Activated CD4-positive, alpha-beta T cell treated with anti-CD3 and anti-CD28 coated beads, Interleukin-10, Interleukin-2, amounts not matched to agents 100 ng/mL and 50 ng/mL, durations not matched to agents 16 hours and 8 hours (primary cell): ENCODE measurements at regions not wholly inside any gene's neighbourhood (a gene's known extent, or its start where the extent isn't known, plus 50 kb on each side); places are given as distances from the start of the nearest gene placed in this dataset.
A peak's percentile ranks its signal among the peaks of the same experiment; 100 is the strongest.

ENCODE experiments used
- DNase-seq: peaks from one replicate; pipeline ENCODE4 v3.0.0-alpha.2; 2020

DNA sequence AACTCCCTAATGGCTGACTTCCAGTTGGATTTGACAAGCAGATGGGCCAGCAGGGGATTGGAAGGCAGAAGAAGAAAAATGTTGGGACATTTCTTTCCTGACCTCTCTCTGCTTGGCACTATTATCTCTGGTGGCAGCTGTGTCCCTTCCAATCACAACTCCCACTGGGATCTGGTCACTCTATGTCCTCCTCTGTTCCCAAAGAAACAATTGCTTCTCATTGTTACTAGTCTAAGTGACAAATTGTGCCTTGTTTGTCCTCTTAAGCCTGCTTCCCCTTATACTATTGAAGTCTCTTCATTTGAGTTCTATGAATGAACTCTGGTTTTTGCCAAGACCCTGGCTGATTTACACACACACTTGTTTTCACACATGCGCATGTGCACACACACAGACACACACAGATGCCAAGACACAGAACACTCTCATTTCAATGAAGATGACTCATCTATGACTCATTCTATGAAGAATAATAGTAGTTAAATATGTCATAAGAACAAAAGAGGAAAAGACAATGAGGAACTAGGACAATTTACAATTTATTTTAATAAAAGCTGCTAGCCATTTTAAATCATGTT, 83.0 kb upstream of the FAR2 start:
- DNase-seq = peak; percentile 72

DNA sequence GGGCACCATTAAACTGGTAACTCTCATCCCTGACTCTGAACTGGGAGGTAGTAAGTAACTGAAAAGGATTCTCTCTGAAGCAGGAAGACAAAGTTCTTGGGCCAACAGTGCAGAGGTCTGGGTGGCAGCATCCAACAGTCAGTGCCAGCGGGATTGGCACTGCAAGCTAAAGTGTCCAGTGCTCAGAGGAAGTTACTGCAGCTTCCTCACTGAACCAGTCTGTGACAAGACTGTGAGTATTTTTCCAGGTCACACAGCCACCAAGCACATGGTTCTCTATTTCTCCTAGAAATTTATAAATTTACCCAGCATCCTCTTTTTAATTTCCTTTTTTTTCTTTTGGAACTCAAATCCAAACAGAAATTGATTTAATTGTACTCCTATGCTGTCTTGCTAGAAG, 81.6 kb upstream of the FAR2 start:
- DNase-seq = no peak

DNA sequence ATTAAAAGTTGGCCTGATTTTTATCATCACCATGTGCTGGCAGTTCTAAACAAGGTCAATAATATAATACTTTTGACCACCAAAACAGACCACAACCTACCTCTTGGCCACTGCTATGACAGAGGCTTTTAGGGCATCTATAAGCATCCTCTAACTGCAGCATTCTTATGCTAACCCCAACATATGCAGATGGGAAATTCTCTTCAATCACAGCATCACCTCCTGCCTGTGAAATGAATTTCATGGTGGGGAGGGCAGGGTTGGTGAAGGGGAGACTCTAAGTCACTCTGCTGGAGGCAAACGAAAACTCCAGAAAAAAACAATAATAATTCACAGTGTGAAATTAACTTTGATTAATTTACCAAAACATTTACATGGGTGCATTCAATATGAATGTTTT, 78.8 kb upstream of the FAR2 start:
- no peak for DNase-seq

DNA sequence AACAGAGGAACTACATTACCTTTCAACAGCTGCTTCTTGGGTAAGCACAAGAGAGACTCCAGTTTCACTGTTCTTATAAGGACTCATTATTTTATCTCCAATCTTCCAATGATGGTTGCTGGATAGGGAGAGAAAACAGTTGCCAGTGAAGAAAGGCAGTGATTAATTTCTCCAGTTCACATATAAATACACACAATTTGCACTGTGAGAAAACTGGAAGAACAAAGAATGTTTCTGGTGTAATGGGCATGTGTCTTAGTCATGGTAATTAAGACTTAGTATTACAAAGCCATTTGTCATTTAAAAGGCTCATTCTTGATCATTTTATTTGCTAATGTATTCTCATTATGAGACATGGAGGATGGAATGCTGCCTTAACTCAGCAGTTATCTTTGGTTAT, 78.0 kb upstream of the FAR2 start:
- DNase-seq = no peak

DNA sequence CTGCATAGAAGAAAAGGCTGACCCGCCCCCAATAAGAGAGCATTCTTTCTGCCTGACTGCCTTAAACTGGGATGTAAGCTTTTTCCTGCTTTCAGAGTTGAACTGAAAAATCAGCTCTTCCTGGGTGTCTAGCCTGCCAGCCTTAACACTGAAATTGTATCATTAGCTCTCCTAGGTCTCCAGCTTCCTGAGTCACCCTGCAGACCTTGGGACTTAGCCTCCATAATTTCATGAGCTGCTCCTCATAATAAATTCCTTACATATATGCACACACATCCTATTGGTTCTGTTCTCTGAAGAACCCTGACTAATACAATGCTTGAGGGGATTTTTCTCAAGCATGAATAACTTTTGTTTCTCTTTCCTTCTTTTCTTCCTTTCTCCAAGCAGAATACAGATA, 76.4 kb upstream of the FAR2 start:
- DNase-seq = no peak

DNA sequence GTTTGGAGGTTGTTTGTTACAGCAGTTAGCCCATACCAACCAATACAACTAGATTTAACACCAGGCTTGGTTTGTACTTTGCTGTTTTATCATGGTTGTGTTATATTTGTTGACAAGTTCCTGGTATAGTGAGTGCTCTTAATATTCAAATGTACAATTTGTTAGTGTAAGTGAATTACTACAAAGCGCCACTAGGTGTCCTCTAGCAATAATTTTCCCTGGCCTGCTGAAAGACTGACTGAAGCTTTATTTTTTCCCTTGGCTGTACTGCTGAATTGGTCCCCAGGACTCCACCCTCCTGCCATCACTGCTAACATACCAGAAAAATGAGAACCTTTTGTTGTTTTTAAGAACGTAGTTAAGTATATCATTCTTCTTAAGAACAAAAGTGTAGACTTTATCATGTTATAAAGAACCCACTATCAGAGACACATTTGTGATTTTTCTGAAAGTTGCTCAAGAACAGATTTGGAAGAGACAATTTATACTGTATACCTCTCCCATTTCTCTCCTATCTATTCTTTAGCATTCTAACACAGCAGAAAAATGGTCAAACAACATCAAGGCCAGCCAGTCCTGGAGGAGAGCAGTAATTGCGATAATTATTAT, 75.3 kb upstream of the FAR2 start:
- DNase-seq = peak; percentile 55

DNA sequence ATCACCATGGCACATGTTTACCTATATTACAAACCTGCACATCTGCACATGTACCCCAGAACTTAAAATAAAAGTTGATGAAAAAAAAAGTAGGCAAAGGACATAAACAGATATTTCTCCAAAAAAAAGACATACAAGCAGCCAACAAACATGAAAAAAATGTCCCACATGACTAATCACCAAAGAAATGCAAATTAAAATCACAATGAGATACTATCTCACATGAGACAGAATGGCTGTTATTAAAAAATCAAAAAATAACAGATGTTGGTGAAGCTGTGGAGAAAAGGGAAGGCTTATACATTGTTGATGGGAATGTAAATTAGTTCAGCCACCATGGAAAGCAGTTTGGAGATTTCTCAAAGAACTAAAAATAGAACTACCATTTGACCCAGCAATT, 68.0 kb upstream of the FAR2 start:
- DNase-seq = no peak

DNA sequence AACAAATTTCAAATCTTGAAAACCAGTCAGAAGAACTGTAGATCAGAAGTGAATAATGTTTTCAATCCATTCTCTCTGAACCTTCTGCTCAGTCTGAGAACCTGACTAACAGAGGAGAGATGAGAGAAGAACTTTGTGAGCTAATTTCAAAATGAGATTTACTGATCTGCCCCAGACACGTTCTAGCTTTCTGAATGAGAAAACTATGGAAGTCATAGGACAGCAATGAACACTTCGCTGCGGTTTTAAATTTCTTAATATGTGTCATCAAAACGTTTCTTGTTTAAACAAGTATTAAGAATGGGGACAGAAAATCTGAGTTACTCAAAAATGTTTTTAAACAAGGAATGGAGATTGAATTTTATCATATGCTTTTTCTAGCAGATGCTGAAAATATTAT, 66.6 kb upstream of the FAR2 start:
- DNase-seq = peak; percentile 87

DNA sequence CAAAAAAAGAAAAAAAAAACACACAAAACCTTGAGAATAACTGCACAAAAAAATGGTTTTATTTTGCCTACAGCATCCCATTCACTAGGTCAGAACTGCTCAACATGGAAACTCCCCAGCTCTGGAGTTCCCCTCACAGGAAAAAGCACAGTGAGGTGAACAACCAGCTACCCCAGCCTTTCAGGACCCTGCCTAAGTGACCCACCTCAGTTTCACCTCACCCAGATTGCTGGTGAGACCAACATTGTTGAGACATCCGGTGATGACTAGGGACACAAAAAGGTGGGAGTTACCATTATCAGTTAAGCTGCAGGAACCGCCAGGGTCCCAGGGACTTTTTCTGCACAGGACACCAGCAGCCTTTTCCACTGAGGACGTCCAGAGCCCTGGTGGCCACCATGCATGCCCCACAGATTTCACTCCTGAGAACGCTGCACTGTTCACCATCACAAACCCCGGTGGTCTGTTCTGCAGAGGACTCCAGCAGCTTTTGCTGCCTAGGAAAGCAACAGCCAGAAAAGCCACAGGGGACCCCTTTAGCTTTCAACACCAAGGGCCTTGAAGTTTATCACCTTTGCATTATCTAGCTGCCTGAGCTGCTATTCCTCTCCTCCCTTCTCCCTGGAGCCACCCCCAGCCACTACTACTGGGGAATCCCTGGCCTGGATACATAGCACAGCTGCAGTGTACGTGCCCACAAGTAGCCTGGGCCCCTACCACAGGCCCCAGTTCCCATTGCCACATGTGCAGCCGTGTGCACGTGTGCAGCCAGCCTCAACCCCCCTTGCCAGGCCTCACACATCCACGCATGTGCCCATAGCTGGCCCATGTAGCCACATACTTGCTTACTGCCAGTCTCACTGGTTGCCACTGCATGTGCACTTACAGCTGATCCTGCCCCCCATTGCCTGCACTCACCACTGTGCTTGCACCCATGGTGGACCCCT, 62.5 kb upstream of the FAR2 start:
- DNase-seq = no peak

DNA sequence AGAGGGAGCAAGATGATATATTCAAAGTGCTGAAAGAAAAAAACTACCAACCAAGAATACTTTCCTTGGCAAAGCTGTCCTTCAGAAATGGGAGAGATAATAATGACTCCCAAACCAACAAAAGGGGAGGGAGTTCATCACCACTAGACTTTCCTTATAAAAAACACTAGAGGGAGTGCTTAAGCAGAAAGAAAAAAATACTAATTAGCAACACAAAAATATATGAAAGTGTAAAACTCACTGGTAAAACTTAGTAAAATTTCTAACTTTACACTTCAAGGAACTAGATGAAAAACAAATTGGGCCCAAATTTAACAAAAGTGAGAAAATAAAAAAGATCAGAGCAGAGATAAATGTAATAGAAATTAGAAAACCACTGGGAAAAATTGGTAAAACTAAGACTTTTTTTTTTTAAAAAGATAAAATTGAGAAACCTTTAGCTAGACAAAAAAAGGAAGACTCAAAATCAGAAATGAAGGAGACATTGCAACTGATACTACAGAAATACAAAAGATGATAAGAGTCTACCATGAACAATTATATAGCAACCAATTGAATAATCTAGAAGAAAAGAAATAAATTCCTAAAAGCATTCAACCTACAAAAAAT, 60.4 kb upstream of the FAR2 start:
- DNase-seq = no peak
